GM12878 (cell line): ENCODE measurements at regions not wholly inside any gene's neighbourhood (a gene's known extent, or its start where the extent isn't known, plus 50 kb on each side); places are given as distances from the start of the nearest gene placed in this dataset.

Experiments
- ATAC-seq: fragments of 200-7000 bp; cut with Tn5 transposase; 3 replicates; pipeline ENCODE4 v1.9.1; 2020; ENCODE audit warnings: mild to moderate bottlenecking, moderate library complexity
- BruUV-seq: library from RNA; stranded (reverse); fragments of 400-500 nt; replicated peaks from 2 replicates; lab custom pipeline; 2021; lab: Mats Ljungman, UMichigan
- CTCF ChIA-PET: fragments of 300-600 bp; sonication (Branson Sonifier 250); formaldehyde crosslinking; extraction: SDS; loops from one replicate; lab custom pipeline; 2021; ENCODE audit warnings: inconsistent platforms; lab: Yijun Ruan, JAX
- POLR2A ChIA-PET: fragments of 350-600 bp; formaldehyde crosslinking; extraction: SDS; loops from one replicate; lab custom pipeline; 2021; ENCODE audit warnings: inconsistent platforms; lab: Charles Lee
- RAD21 ChIA-PET: fragments of 300-600 bp; sonication (Branson Sonifier 250); formaldehyde crosslinking; loops from one replicate; lab custom pipeline; 2023; ENCODE audit warnings: antibody characterized with exemption; ENCODE audit not compliant: unreplicated experiment; lab: Charles Lee
- SMC1A ChIA-PET: fragments of 300-600 bp; sonication (Branson Sonifier 250); formaldehyde crosslinking; loops from one replicate; lab custom pipeline; 2023; ENCODE audit not compliant: unreplicated experiment, uncharacterized antibody; lab: Charles Lee
- DNase-seq: peaks from one replicate; pipeline ENCODE4 v3.0.0-alpha.2; 2011; ENCODE audit warnings: low read depth, low spot score
- FAIRE-seq: peaks from 3 replicates; lab custom pipeline; 2011; peaks lifted over from hg19 to GRCh38; lab: Jason Lieb, UNC
- H2AFZ ChIP-seq: 2 replicates; pipeline ENCODE4 v1.6.0; 2011; ENCODE audit warnings: low read depth, low read length, control low read depth; ENCODE audit not compliant: control insufficient read depth
- H3K27ac ChIP-seq: 2 replicates; pipeline ENCODE4 v1.5.1; 2011; ENCODE audit warnings: control low read depth; ENCODE audit not compliant: control insufficient read depth, insufficient read depth
- H3K27me3 ChIP-seq, 2 experiments: replicated peaks in 1 of 2; 2 replicates each; pipeline versions ENCODE4 v1.6.0 to v1.6.1; 2011; ENCODE audit warnings: low read length in 1 of 2; ENCODE audit not compliant: control insufficient read depth in 2 of 2, insufficient read depth in 2 of 2
- H3K36me3 ChIP-seq, 2 experiments: 2 replicates each; pipeline ENCODE4 v1.5.1; 2011; ENCODE audit warnings: low read length in 1 of 2; ENCODE audit not compliant: control insufficient read depth in 2 of 2, insufficient read depth in 2 of 2
- H3K4me1 ChIP-seq: 2 replicates; pipeline ENCODE4 v1.6.1; 2011; ENCODE audit warnings: mild to moderate bottlenecking, low read length, moderate library complexity, mixed read lengths; ENCODE audit not compliant: control insufficient read depth, insufficient read depth
- H3K4me2 ChIP-seq: 2 replicates; pipeline ENCODE4 v1.6.0; 2011; ENCODE audit warnings: control low read depth; ENCODE audit not compliant: control insufficient read depth, insufficient read depth
- H3K4me3 ChIP-seq: fragments of 200-600 bp; sonication (generic); 2 replicates; pipeline ENCODE4 v1.5.1; 2016
- H3K79me2 ChIP-seq: 2 replicates; pipeline ENCODE4 v1.6.0; 2011; ENCODE audit warnings: low read length; ENCODE audit not compliant: control insufficient read depth, insufficient read depth
- H3K9ac ChIP-seq: 2 replicates; pipeline ENCODE4 v1.8.0; 2011; ENCODE audit warnings: low read length, control low read depth, mixed read lengths; ENCODE audit not compliant: control insufficient read depth, insufficient read depth
- H3K9me3 ChIP-seq: replicated peaks from 3 replicates; pipeline ENCODE4 v1.5.1; 2011; ENCODE audit warnings: mild to moderate bottlenecking, low read length; ENCODE audit not compliant: control insufficient read depth, insufficient read depth
- H4K20me1 ChIP-seq: 2 replicates; pipeline ENCODE4 v1.6.0; 2011; ENCODE audit not compliant: control insufficient read depth, insufficient read depth
- BHLHE40 ChIP-seq, 2 experiments: fragments of 450-650 bp in 1 of 2; IDR thresholded peaks; 2 replicates each; pipeline ENCODE4 v1.6.1; 2011 to 2017; ENCODE audit warnings: low read depth in 2 of 2, borderline replicate concordance in 1 of 2, improper control_type of control experiment in 1 of 2, low read length in 1 of 2, mild to moderate bottlenecking in 1 of 2
- KLF5 ChIP-seq: fragments of 450-650 bp; IDR thresholded peaks from 2 replicates; pipeline ENCODE4 v1.6.1; 2014; ENCODE audit warnings: mild to moderate bottlenecking; ENCODE audit not compliant: partially characterized antibody
- SMC3 ChIP-seq: IDR thresholded peaks from 2 replicates; pipeline ENCODE4 v1.6.1; 2011; ENCODE audit warnings: low read length, improper control_type of control experiment, borderline replicate concordance
- ZNF217 ChIP-seq: fragments of 450-650 bp; IDR thresholded peaks from 2 replicates; pipeline ENCODE4 v1.6.1; 2017; ENCODE audit warnings: antibody characterized with exemption, mild to moderate bottlenecking
- ZZZ3 ChIP-seq: IDR thresholded peaks from 2 replicates; pipeline ENCODE4 v1.6.1; 2011; ENCODE audit warnings: low read depth; ENCODE audit not compliant: control insufficient read depth, insufficient read length
- WGBS: methylation state at CpG from one replicate; pipeline ENCODE4 v1.1.6; 2016; ENCODE audit warnings: low lambda C conversion rate; ENCODE audit not compliant: insufficient replicate concordance, insufficient coverage; ENCODE audit errors: missing lambda C conversion rate; 5-methylcytosine and 5-hydroxymethylcytosine counted together
- in situ Hi-C: fragments of 300-500 bp; cut with MboI; formaldehyde crosslinking; loops from 9 replicates; pipeline ENCODE4 v1.14.3; 2018; ENCODE audit warnings: mixed read lengths
- intact Hi-C: fragments of 100-400 bp; cut with micrococcal nuclease; formaldehyde crosslinking; loops from one replicate; pipeline ENCODE4 v1.14.2; 2022; ENCODE audit not compliant: unreplicated experiment
- TF ChIP-seq, protein P1 (sequence below): fragments of 150-350 bp; IDR thresholded peaks from 2 replicates; pipeline ENCODE4 v1.6.1; 2016; ENCODE audit warnings: low read depth, low read length
- TF ChIP-seq, protein P2 (sequence below): IDR thresholded peaks from 2 replicates; pipeline ENCODE4 v1.6.1; 2012; ENCODE audit warnings: low read depth, low read length, improper control_type of control experiment

DNA sequence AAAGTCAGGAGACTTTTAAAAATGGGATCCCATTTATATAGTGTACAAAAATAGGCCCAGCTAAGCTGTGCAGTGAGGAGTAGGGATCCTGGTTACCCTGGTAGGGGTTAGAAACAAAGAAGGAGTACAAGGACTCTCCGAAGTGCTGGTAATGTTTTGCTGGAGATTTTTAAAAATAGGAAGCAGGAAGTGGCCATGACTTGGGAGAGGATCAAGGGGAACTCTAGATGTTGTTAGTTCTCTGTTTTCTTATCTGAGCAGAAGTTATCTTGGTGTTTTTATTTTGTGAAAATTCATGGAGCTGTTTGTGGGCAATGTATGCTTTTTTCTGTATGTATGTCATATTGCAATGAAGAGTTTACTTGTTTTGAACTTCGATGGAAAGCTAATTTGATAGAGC, 373.9 kb downstream of the SFMBT2 start:
- Histone ChIP-seq H4K20me1 (no peaks in the 10 kb centered on the region), H2AFZ (no peak overlapping the region), H3K4me3 (no peak overlapping the region), H3K27me3 (no peaks in the 10 kb centered on the region; a peak in 2 of 4 replicates), H3K36me3 (no peaks in the 10 kb centered on the region), H3K9me3 (no peaks in the 10 kb centered on the region), H3K4me1 (no peaks in the 10 kb centered on the region), H3K79me2 (no peaks in the 10 kb centered on the region), H3K4me2 (no peak overlapping the region), H3K9ac (no peak overlapping the region), H3K27ac (no peak overlapping the region)
- WGBS: 50% methylated on average over 2 of the region's 2 CpGs
- BruUV-seq: no TSS peak
- intact Hi-C loops: no loop called here
- ATAC-seq (no peak), FAIRE-seq (no peak), DNase-seq (no peak)
- RAD21 ChIA-PET: no interaction called here
- in situ Hi-C loops: no loop called here
- no peak for TF ChIP-seq BHLHE40 (IDR thresholded peaks at IDR 0.05; ENCODE audit: borderline replicate concordance in 1 of 2, low read depth in 2 of 2, low read length in 1 of 2)
- TF ChIP-seq ZNF217: no peak
- TF ChIP-seq, protein P1, sequence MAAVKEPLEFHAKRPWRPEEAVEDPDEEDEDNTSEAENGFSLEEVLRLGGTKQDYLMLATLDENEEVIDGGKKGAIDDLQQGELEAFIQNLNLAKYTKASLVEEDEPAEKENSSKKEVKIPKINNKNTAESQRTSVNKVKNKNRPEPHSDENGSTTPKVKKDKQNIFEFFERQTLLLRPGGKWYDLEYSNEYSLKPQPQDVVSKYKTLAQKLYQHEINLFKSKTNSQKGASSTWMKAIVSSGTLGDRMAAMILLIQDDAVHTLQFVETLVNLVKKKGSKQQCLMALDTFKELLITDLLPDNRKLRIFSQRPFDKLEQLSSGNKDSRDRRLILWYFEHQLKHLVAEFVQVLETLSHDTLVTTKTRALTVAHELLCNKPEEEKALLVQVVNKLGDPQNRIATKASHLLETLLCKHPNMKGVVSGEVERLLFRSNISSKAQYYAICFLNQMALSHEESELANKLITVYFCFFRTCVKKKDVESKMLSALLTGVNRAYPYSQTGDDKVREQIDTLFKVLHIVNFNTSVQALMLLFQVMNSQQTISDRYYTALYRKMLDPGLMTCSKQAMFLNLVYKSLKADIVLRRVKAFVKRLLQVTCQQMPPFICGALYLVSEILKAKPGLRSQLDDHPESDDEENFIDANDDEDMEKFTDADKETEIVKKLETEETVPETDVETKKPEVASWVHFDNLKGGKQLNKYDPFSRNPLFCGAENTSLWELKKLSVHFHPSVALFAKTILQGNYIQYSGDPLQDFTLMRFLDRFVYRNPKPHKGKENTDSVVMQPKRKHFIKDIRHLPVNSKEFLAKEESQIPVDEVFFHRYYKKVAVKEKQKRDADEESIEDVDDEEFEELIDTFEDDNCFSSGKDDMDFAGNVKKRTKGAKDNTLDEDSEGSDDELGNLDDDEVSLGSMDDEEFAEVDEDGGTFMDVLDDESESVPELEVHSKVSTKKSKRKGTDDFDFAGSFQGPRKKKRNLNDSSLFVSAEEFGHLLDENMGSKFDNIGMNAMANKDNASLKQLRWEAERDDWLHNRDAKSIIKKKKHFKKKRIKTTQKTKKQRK: no peak
- TF ChIP-seq, protein P2, sequence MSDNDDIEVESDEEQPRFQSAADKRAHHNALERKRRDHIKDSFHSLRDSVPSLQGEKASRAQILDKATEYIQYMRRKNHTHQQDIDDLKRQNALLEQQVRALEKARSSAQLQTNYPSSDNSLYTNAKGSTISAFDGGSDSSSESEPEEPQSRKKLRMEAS: no peak
- TF ChIP-seq KLF5: no peak
- TF ChIP-seq SMC3: no peak
- no peak for TF ChIP-seq ZZZ3
- SMC1A ChIA-PET: interaction anchor here (1.5 kb wide), 1 partner anchor 31 kb away, joined by 3 read pairs; no protein-coding TSS in a partner anchor
- CTCF ChIA-PET: no interaction called here
- POLR2A ChIA-PET: interaction anchor here (1.4 kb wide), 1 partner anchor 10 kb away, joined by 4 read pairs; no protein-coding TSS in a partner anchor
